Hepatocyte (in vitro differentiated cells): ENCODE measurements at regions not wholly inside any gene's neighbourhood (a gene's known extent, or its start where the extent isn't known, plus 50 kb on each side); places are given as distances from the start of the nearest gene placed in this dataset.
A peak's percentile ranks its signal among the peaks of the same experiment; 100 is the strongest.

Experiments used
- DNase-seq: peaks from one replicate; pipeline ENCODE4 v3.0.0-alpha.2; 2016; ENCODE audit warnings: low spot score
- H2AFZ ChIP-seq: fragments of 200-600 bp; sonication (generic); 2 replicates; pipeline ENCODE4 v1.6.0; 2016; ENCODE audit warnings: antibody characterized with exemption, mild to moderate bottlenecking
- H3K27ac ChIP-seq: fragments of 200-600 bp; sonication (generic); 2 replicates; pipeline ENCODE4 v1.5.1; 2016; ENCODE audit warnings: mild to moderate bottlenecking
- H3K27me3 ChIP-seq: fragments of 200-600 bp; sonication (generic); 2 replicates; pipeline ENCODE4 v1.6.1; 2016
- H3K36me3 ChIP-seq: fragments of 200-600 bp; sonication (generic); replicated peaks from 2 replicates; pipeline ENCODE4 v1.5.1; 2016; ENCODE audit warnings: low read depth; ENCODE audit not compliant: insufficient read depth
- H3K4me1 ChIP-seq: fragments of 200-600 bp; sonication (generic); 2 replicates; pipeline ENCODE4 v1.5.1; 2016; ENCODE audit warnings: mild to moderate bottlenecking, moderate library complexity; ENCODE audit not compliant: insufficient read depth
- H3K4me2 ChIP-seq: fragments of 200-600 bp; sonication (generic); 2 replicates; pipeline ENCODE4 v1.6.0; 2016
- H3K4me3 ChIP-seq: fragments of 200-600 bp; sonication (generic); 2 replicates; pipeline ENCODE4 v1.5.1; 2016; ENCODE audit warnings: mild to moderate bottlenecking
- H3K79me2 ChIP-seq: fragments of 200-600 bp; sonication (generic); 2 replicates; pipeline ENCODE4 v1.6.0; 2017; ENCODE audit warnings: mild to moderate bottlenecking
- H3K9me2 ChIP-seq: fragments of 200-600 bp; sonication (generic); replicated peaks from 2 replicates; pipeline ENCODE4 v1.6.0; 2017; ENCODE audit warnings: mild to moderate bottlenecking; ENCODE audit not compliant: insufficient read depth
- H3K9me3 ChIP-seq: fragments of 200-600 bp; sonication (generic); 2 replicates; pipeline ENCODE4 v1.5.1; 2016; ENCODE audit warnings: low read depth, mild to moderate bottlenecking
- H4K20me1 ChIP-seq: fragments of 200-600 bp; sonication (generic); 2 replicates; pipeline ENCODE4 v1.6.0; 2016; ENCODE audit warnings: mild to moderate bottlenecking; ENCODE audit not compliant: insufficient read depth, poor library complexity, severe bottlenecking
- CTCF ChIP-seq: fragments of 200-600 bp; sonication (generic); IDR thresholded peaks from 2 replicates; pipeline ENCODE4 v1.5.1; 2016; ENCODE audit warnings: antibody characterized with exemption, mild to moderate bottlenecking; ENCODE audit not compliant: poor library complexity
- EZH2 ChIP-seq: fragments of 200-600 bp; sonication (generic); IDR thresholded peaks from 2 replicates; pipeline ENCODE4 v1.6.1; 2016; ENCODE audit warnings: antibody characterized with exemption, mild to moderate bottlenecking, borderline replicate concordance
- EZH2phosphoT487 ChIP-seq: fragments of 200-600 bp; sonication (generic); IDR thresholded peaks from one replicate; pipeline ENCODE4 v1.6.1; 2018; ENCODE audit warnings: antibody characterized with exemption, mild to moderate bottlenecking, low read depth, moderate library complexity; ENCODE audit not compliant: unreplicated experiment, severe bottlenecking
- WGBS: methylation state at CpG from one replicate; pipeline ENCODE4 v1.1.6; 2016; ENCODE audit warnings: low lambda C conversion rate; ENCODE audit errors: missing lambda C conversion rate; 5-methylcytosine and 5-hydroxymethylcytosine counted together

GRCh38 chr3:66093981-66094380 is 55.3 kb upstream of the MAGI1 start:
- Histone ChIP-seq H2AFZ (no peak overlapping the region), H3K4me2 (no peak overlapping the region), H3K4me1 (no peaks in the 10 kb centered on the region), H4K20me1 (no peaks in the 10 kb centered on the region), H3K27ac (no peak overlapping the region), H3K9me2 (no peaks in the 10 kb centered on the region), H3K79me2 (no peaks in the 10 kb centered on the region), H3K36me3 (no peaks in the 10 kb centered on the region), H3K27me3 (no peaks in the 10 kb centered on the region), H3K9me3 (no peaks in the 10 kb centered on the region), H3K4me3 (no peak overlapping the region)
- no peak for DNase-seq
- WGBS = 96% methylated on average over 4 of the region's 4 CpGs
- TF ChIP-seq EZH2 = no peak
- no peak for TF ChIP-seq EZH2phosphoT487
- no peak for TF ChIP-seq CTCF

DNA sequence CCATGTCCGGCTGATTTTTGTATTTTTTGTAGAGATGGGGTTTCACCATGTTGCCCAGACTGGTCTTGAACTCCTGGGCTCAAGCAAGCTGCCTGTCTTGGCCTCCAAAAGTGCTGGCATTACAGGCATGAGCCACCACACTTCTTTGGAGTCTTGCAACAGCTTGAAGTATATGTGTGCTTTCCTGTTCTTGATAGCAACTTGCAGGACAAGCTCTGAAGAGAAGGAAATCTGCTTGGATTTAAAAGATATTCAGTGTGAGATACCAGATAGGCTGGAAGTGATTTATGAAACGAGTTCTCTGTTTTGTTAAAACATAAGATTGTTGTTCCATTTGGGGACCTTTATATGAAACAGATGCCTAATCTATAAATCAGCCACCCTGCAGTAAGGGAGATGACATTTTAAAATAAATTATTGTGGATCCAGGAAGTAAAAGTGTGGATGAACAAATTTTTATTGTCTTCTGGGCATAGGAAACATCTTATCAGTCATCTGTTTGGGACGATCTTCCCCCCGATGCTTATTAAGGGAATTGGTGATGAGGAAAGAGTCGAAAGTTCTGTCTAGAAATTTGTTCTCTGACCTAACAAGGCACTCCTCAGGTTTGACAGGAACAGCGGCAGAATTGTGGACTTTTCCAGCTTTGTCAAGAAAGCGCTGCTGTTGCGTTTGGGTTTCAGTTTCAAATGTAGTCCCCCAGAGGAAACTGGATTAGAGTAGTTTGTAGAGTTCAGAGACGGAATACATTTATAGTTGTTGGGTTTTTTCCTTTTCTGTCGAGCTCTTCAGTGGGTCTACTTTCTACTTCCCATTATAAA is 53.7 kb upstream of the MAGI1 start:
- Histone ChIP-seq H3K27ac (no peak overlapping the region), H3K36me3 (no peaks in the 10 kb centered on the region), H3K9me3 (no peaks in the 10 kb centered on the region), H3K9me2 (no peaks in the 10 kb centered on the region), H3K4me2 (peak overlapping the region; percentile 47), H3K27me3 (no peaks in the 10 kb centered on the region), H2AFZ (peak overlapping the region; percentile 24), H3K4me3 (no peak overlapping the region), H3K79me2 (no peaks in the 10 kb centered on the region), H3K4me1 (no peaks in the 10 kb centered on the region), H4K20me1 (no peaks in the 10 kb centered on the region)
- no peak for DNase-seq
- WGBS = 66% methylated on average over 10 of the region's 10 CpGs
- TF ChIP-seq EZH2phosphoT487 (no peak), CTCF (no peak), EZH2 (no peak)
